SK-N-SH (cell line): ENCODE measurements at regions not wholly inside any gene's neighbourhood (a gene's known extent, or its start where the extent isn't known, plus 50 kb on each side); places are given as distances from the start of the nearest gene placed in this dataset.

Experiments
- CTCF ChIA-PET: fragments of 300-600, 350-600 bp; formaldehyde crosslinking; extraction: SDS; loops from one replicate; lab custom pipeline; 2021; lab: Yijun Ruan, JAX
- POLR2A ChIA-PET: fragments of 350-600 bp; sonication (Branson Sonifier 250); formaldehyde crosslinking; extraction: SDS; loops from one replicate; lab custom pipeline; 2020; ENCODE audit warnings: antibody characterized with exemption, inconsistent platforms; lab: Yijun Ruan, JAX
- DNase-seq: peaks from one replicate; pipeline ENCODE4 v3.0.0; 2012
- H2AFZ ChIP-seq: fragments of 200-600 bp; sonication (generic); 2 replicates; pipeline ENCODE4 v1.8.1; 2016; ENCODE audit warnings: antibody characterized with exemption, mild to moderate bottlenecking, low read depth
- H3F3A ChIP-seq: fragments of 200-600 bp; sonication (generic); replicated peaks from 2 replicates; pipeline ENCODE3; 2016; ENCODE audit warnings: antibody characterized with exemption, mild to moderate bottlenecking; ENCODE audit not compliant: insufficient read depth
- H3K27ac ChIP-seq, 2 experiments: fragments of 200-500 bp in 1 of 2; fragments of 200-600 bp in 1 of 2; sonication (Bioruptor generic) in 1 of 2; sonication (generic), shearing (Covaris generic) in 1 of 2; 2 replicates each; pipeline versions ENCODE4 v1.5.1 to v1.6.1; 2014 to 2016; ENCODE audit warnings: low read depth in 2 of 2, inconsistent platforms in 1 of 2, low read length in 1 of 2, mild to moderate bottlenecking in 1 of 2, mixed read lengths in 1 of 2
- H3K27me3 ChIP-seq: fragments of 200-600 bp; sonication (generic), shearing (Covaris generic); 2 replicates; pipeline ENCODE4 v1.6.1; 2016; ENCODE audit warnings: mixed run types; ENCODE audit not compliant: insufficient read depth
- H3K36me3 ChIP-seq, 2 experiments: fragments of 200-500 bp in 1 of 2; fragments of 200-600 bp in 1 of 2; sonication (Bioruptor generic) in 1 of 2; sonication (generic) in 1 of 2; replicated peaks in 1 of 2; 2 replicates each; pipeline versions ENCODE3 to v1.5.1; 2014 to 2016; ENCODE audit warnings: low read length in 1 of 2, mild to moderate bottlenecking in 1 of 2; ENCODE audit not compliant: insufficient read depth in 2 of 2, control insufficient read depth in 1 of 2
- H3K4me1 ChIP-seq, 2 experiments: fragments of 200-500 bp in 1 of 2; fragments of 200-600 bp in 1 of 2; sonication (Bioruptor generic) in 1 of 2; sonication (generic), shearing (Covaris generic) in 1 of 2; 2 replicates each; pipeline versions ENCODE4 v1.5.1 to v1.6.1; 2014 to 2016; ENCODE audit warnings: low read depth in 1 of 2, low read length in 1 of 2, mixed run types in 1 of 2; ENCODE audit not compliant: insufficient read depth in 2 of 2, control insufficient read depth in 1 of 2
- H3K4me2 ChIP-seq: fragments of 200-600 bp; sonication (generic), shearing (Covaris generic); 2 replicates; pipeline ENCODE4 v1.6.1; 2017; ENCODE audit warnings: mixed run types
- H3K4me3 ChIP-seq, 2 experiments: fragments of 200-500 bp in 1 of 2; fragments of 200-600 bp in 1 of 2; sonication (Bioruptor generic) in 1 of 2; sonication (generic), shearing (Covaris generic) in 1 of 2; 2 replicates each; pipeline versions ENCODE4 v1.5.1 to v1.8.1; 2014 to 2016; ENCODE audit warnings: low read depth in 2 of 2, inconsistent platforms in 1 of 2, low read length in 1 of 2, mild to moderate bottlenecking in 1 of 2, mixed read lengths in 1 of 2, moderate library complexity in 1 of 2
- H3K79me2 ChIP-seq: fragments of 200-600 bp; sonication (generic); 2 replicates; pipeline ENCODE4 v1.8.1; 2017; ENCODE audit warnings: mild to moderate bottlenecking; ENCODE audit not compliant: insufficient read depth
- H3K9ac ChIP-seq: fragments of 200-600 bp; sonication (generic); 2 replicates; pipeline ENCODE4 v1.6.1; 2017; ENCODE audit warnings: mixed run types
- H3K9me2 ChIP-seq: fragments of 200-600 bp; sonication (generic); 2 replicates; pipeline ENCODE4 v1.6.1; 2017; ENCODE audit warnings: mixed run types
- H3K9me3 ChIP-seq: fragments of 200-600 bp; sonication (generic); 2 replicates; pipeline ENCODE4 v1.6.1; 2017; ENCODE audit warnings: mixed run types, mild to moderate bottlenecking, moderate library complexity
- H4K20me1 ChIP-seq: fragments of 200-600 bp; sonication (generic); 2 replicates; pipeline ENCODE4 v1.6.1; 2017; ENCODE audit warnings: mild to moderate bottlenecking, mixed run types; ENCODE audit not compliant: insufficient read depth
- CHD2 ChIP-seq: fragments of 150-350 bp; IDR thresholded peaks from 2 replicates; pipeline ENCODE4 v1.6.1; 2018; ENCODE audit warnings: low read length; ENCODE audit not compliant: partially characterized antibody
- ELF1 ChIP-seq: IDR thresholded peaks from 2 replicates; pipeline ENCODE4 v1.4.0; 2012
- EP300 ChIP-seq, 2 experiments: IDR thresholded peaks; 2 replicates each; pipeline versions ENCODE4 v1.4.0 to v1.6.1; 2012; ENCODE audit warnings: borderline replicate concordance in 1 of 2, low read depth in 1 of 2, low read length in 1 of 2
- FOXJ3 ChIP-seq: sonication (generic); formaldehyde crosslinking; IDR thresholded peaks from 2 replicates; pipeline ENCODE4 v1.5.1; 2020; ENCODE audit warnings: mild to moderate bottlenecking, missing genetic modification reagents
- GABPA ChIP-seq: IDR thresholded peaks from 2 replicates; pipeline ENCODE4 v1.4.0; 2012; ENCODE audit warnings: low read depth, mild to moderate bottlenecking
- GATA2 ChIP-seq: sonication (generic); formaldehyde crosslinking; IDR thresholded peaks from 2 replicates; pipeline ENCODE4 v1.5.0; 2020; ENCODE audit warnings: mild to moderate bottlenecking, missing genetic modification reagents
- MAX ChIP-seq: IDR thresholded peaks from 2 replicates; pipeline ENCODE4 v1.4.0; 2012; ENCODE audit warnings: low read depth
- MXI1 ChIP-seq: IDR thresholded peaks from 2 replicates; pipeline ENCODE4 v1.6.1; 2012; ENCODE audit warnings: mild to moderate bottlenecking, low read depth, low read length, improper control_type of control experiment
- RAD21 ChIP-seq: IDR thresholded peaks from 2 replicates; pipeline ENCODE4 v1.6.1; 2012; ENCODE audit warnings: mild to moderate bottlenecking, low read length
- RCOR1 ChIP-seq: fragments of 150-350 bp; IDR thresholded peaks from 2 replicates; pipeline ENCODE4 v1.6.1; 2017; ENCODE audit warnings: antibody characterized with exemption, low read length
- REST ChIP-seq: IDR thresholded peaks from 2 replicates; pipeline ENCODE4 v1.6.1; 2012; ENCODE audit warnings: mild to moderate bottlenecking, low read depth, low read length, moderate library complexity
- RFX5 ChIP-seq: IDR thresholded peaks from 2 replicates; pipeline ENCODE4 v1.6.1; 2012; ENCODE audit warnings: mild to moderate bottlenecking, improper control_type of control experiment, low read length
- RXRA ChIP-seq: IDR thresholded peaks from 2 replicates; pipeline ENCODE4 v1.4.0; 2012; ENCODE audit warnings: low read depth, mild to moderate bottlenecking, borderline replicate concordance
- SIN3A ChIP-seq: IDR thresholded peaks from 2 replicates; pipeline ENCODE4 v1.6.1; 2012; ENCODE audit warnings: low read depth, mild to moderate bottlenecking, low read length, moderate library complexity, borderline replicate concordance
- TAF1 ChIP-seq: IDR thresholded peaks from 2 replicates; pipeline ENCODE4 v1.6.1; 2012; ENCODE audit warnings: low read depth, mild to moderate bottlenecking, low read length, moderate library complexity, borderline replicate concordance
- USF1 ChIP-seq: IDR thresholded peaks from 2 replicates; pipeline ENCODE4 v1.4.0; 2012; ENCODE audit warnings: low read depth, borderline replicate concordance
- USF2 ChIP-seq: fragments of 150-350 bp; IDR thresholded peaks from 2 replicates; pipeline ENCODE4 v1.6.1; 2017; ENCODE audit warnings: antibody characterized with exemption, low read length, low read depth, borderline replicate concordance
- YY1 ChIP-seq: IDR thresholded peaks from 2 replicates; pipeline ENCODE4 v1.4.0; 2012; ENCODE audit warnings: low read depth, mild to moderate bottlenecking
- WGBS: methylation state at CpG from one replicate; pipeline ENCODE4 v1.1.6; 2017; ENCODE audit warnings: low lambda C conversion rate; 5-methylcytosine and 5-hydroxymethylcytosine counted together

- Histone ChIP-seq H3F3A (no peaks in the 10 kb centered on the region), H3K27me3 (no peaks in the 10 kb centered on the region), H3K79me2 (no peaks in the 10 kb centered on the region), H3K9ac (no peak overlapping the region), H3K9me2 (no peaks in the 10 kb centered on the region), H3K4me1 (no peaks in the 10 kb centered on the region), H4K20me1 (no peaks in the 10 kb centered on the region), H3K36me3 (no peaks in the 10 kb centered on the region), H3K9me3 (no peaks in the 10 kb centered on the region), H2AFZ (no peak overlapping the region)
- WGBS = 96% methylated on average over 2 of the region's 2 CpGs
- CTCF ChIA-PET = no interaction called here
- TF ChIP-seq EP300 (IDR thresholded peaks at IDR 0.05; ENCODE audit: borderline replicate concordance in 1 of 2, low read depth in 1 of 2, low read length in 1 of 2) = no peak
- no peak for TF ChIP-seq RXRA
- no peak for TF ChIP-seq MXI1
- no peak for TF ChIP-seq GATA2 (CRISPR knock-in tag)
- TF ChIP-seq CHD2 = no peak
- no peak for TF ChIP-seq REST
- TF ChIP-seq SIN3A = no peak
- no peak for TF ChIP-seq TAF1
- TF ChIP-seq USF1 = no peak
- TF ChIP-seq YY1 = no peak
- TF ChIP-seq, all 33 proteins: peak for 0
- POLR2A ChIA-PET = no interaction called here
- H3K4me2 ChIP-seq = no peak overlapping the region
- DNase-seq = no peak
- H3K27ac ChIP-seq = no peak overlapping the region
- H3K4me3 ChIP-seq = no peak overlapping the region
Observed at GRCh38 chr12:105576261-105576660, 245.8 kb downstream of the C12orf75 start.

- Histone ChIP-seq H3K9ac (no peak overlapping the region), H3K9me2 (no peaks in the 10 kb centered on the region), H3F3A (no peaks in the 10 kb centered on the region), H3K9me3 (no peaks in the 10 kb centered on the region), H2AFZ (no peak overlapping the region), H3K4me3 (no peak overlapping the region), H3K4me1 (no peaks in the 10 kb centered on the region), H3K36me3 (no peaks in the 10 kb centered on the region), H3K79me2 (no peaks in the 10 kb centered on the region), H4K20me1 (no peaks in the 10 kb centered on the region), H3K27ac (no peak overlapping the region), H3K4me2 (no peak overlapping the region), H3K27me3 (no peaks in the 10 kb centered on the region)
- DNase-seq = no peak
- 73% methylated on average over 5 of the region's 5 CpGs for WGBS
- CTCF ChIA-PET = no interaction called here
- POLR2A ChIA-PET = no interaction called here
- TF ChIP-seq CHD2 (no peak), RCOR1 (no peak), MXI1 (no peak), RFX5 (no peak), ELF1 (no peak), REST (no peak), USF2 (no peak), GABPA (no peak), FOXJ3 (CRISPR knock-in tag) (no peak), RAD21 (no peak), MAX (no peak)
Observed at GRCh38 chr12:105580821-105581352, 250.4 kb downstream of the C12orf75 start.
